Nephron (organoid): ENCODE measurements at regions not wholly inside any gene's neighbourhood (a gene's known extent, or its start where the extent isn't known, plus 50 kb on each side); places are given as distances from the start of the nearest gene placed in this dataset.

Experiments used
- H3K27ac Mint-ChIP-seq, 3 experiments: 2 replicates each; pipeline ENCODE4 v1.8.0; 2020; ENCODE audit warnings: mixed read lengths in 3 of 3, mild to moderate bottlenecking in 2 of 3, moderate library complexity in 1 of 3
- H3K27me3 Mint-ChIP-seq: 2 replicates; pipeline ENCODE4 v1.8.0; 2021; ENCODE audit warnings: low read depth, mild to moderate bottlenecking, moderate library complexity, mixed read lengths
- H3K36me3 Mint-ChIP-seq: 2 replicates; pipeline ENCODE4 v1.8.0; 2020; ENCODE audit warnings: low read depth, mixed read lengths
- H3K4me1 Mint-ChIP-seq: 2 replicates; pipeline ENCODE4 v1.8.0; 2020; ENCODE audit warnings: mixed read lengths
- H3K4me3 Mint-ChIP-seq, 3 experiments: 2 replicates each; pipeline ENCODE4 v1.8.0; 2020; ENCODE audit warnings: mild to moderate bottlenecking in 3 of 3, mixed read lengths in 3 of 3, moderate library complexity in 2 of 3
- H3K9me3 Mint-ChIP-seq: 2 replicates; pipeline ENCODE4 v1.8.0; 2020; ENCODE audit warnings: mixed read lengths
- CTCF ChIP-seq, 3 experiments: fragments of 200-600 bp; sonication (generic); IDR thresholded peaks; one replicate each; pipeline ENCODE4 v1.5.0; 2021; ENCODE audit warnings: antibody characterized with exemption in 3 of 3; ENCODE audit not compliant: unreplicated experiment in 3 of 3

GRCh38 chr2:16508490-16508851, 157.2 kb downstream of the CYRIA start:
- no peaks in the 10 kb centered on the region for H3K36me3 Mint-ChIP-seq
- no peak overlapping the region for H3K27ac Mint-ChIP-seq

GRCh38 chr2:16507655-16508489, 157.8 kb downstream of the CYRIA start:
- peak overlapping the region; percentile 43 to 68 (median 67) for H3K4me3 Mint-ChIP-seq
- peaks cover 16% of the 10 kb centered on the region for H3K4me1 Mint-ChIP-seq
- no peaks in the 10 kb centered on the region for H3K36me3 Mint-ChIP-seq
- H3K27ac Mint-ChIP-seq, result no peak overlapping the region
- H3K27me3 Mint-ChIP-seq, result peaks cover 57% of the 10 kb centered on the region
- H3K9me3 Mint-ChIP-seq, result no peaks in the 10 kb centered on the region
- TF ChIP-seq CTCF (IDR thresholded peaks at IDR 0.05; ENCODE audit: unreplicated experiment in 3 of 3), result peak; percentile 82 to 90 (median 82)

More at GRCh38 chr2:16508490-16508851, 157.2 kb downstream of the CYRIA start:
- Mint-ChIP-seq H3K9me3 (no peaks in the 10 kb centered on the region), H3K4me1 (peaks cover 16% of the 10 kb centered on the region), H3K27me3 (peaks cover 57% of the 10 kb centered on the region), H3K4me3 (peak overlapping the region; percentile 43 to 67 (median 56))
- peak in 1 of 3 experiments; percentile 6 for TF ChIP-seq CTCF (IDR thresholded peaks at IDR 0.05; ENCODE audit: unreplicated experiment in 3 of 3)

GRCh38 chr2:16506366-16506765, 159.3 kb downstream of the CYRIA start:
- Mint-ChIP-seq H3K9me3 (no peaks in the 10 kb centered on the region), H3K27me3 (peaks cover 46% of the 10 kb centered on the region), H3K36me3 (no peaks in the 10 kb centered on the region), H3K4me1 (peaks cover 16% of the 10 kb centered on the region), H3K4me3 (no peak overlapping the region), H3K27ac (no peak overlapping the region)
- no peak for TF ChIP-seq CTCF (IDR thresholded peaks at IDR 0.05; ENCODE audit: unreplicated experiment in 3 of 3)

DNA sequence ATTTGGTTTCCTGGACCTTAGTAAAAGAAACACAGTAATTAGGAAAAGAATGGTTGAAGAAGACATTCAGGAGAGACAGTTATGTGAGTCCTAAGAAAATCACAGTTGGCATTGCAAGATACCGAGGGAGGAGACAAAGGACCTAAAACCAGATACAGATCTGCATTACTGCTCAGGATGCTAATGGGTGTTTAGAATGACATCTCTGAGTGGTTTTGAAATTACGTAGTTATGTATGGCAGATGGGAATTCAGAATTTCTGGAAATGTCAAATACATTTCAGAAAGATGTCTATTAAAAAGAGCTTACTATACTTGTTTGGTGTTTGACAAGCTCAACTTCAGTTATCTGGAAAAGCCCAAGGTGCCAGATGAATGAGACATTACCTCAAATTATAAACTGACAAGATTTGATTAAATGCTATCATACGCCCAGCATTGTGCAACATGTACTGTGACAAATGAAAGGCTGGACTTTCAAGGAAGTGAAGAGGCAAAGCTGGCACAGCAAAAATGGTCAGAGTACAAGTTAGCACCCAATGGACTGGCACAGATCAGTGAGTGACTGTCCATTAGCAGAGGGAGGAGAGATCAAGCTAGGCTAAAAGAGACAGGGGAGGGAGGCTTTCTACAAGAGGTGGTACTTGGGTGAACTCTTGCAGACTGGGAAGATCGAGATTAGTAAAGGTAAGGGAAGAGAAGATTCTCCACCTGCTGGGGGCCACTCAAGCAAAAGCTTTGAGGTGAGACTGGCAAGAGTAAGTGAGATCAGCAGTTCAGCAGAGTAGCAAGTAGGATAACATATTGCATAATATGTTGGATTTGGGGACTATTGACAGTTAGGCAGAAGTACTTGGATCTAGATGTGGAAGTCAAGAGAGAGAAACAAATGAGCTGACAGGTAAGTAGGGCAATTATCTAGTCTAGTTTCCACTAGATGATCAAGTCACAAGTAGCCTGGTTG, 168.9 kb downstream of the CYRIA start:
- Mint-ChIP-seq H3K27ac (no peak overlapping the region), H3K4me1 (no peaks in the 10 kb centered on the region), H3K4me3 (no peak overlapping the region), H3K36me3 (no peaks in the 10 kb centered on the region), H3K9me3 (no peaks in the 10 kb centered on the region), H3K27me3 (peaks cover 5% of the 10 kb centered on the region)
- no peak for TF ChIP-seq CTCF (IDR thresholded peaks at IDR 0.05; ENCODE audit: unreplicated experiment in 3 of 3)

DNA sequence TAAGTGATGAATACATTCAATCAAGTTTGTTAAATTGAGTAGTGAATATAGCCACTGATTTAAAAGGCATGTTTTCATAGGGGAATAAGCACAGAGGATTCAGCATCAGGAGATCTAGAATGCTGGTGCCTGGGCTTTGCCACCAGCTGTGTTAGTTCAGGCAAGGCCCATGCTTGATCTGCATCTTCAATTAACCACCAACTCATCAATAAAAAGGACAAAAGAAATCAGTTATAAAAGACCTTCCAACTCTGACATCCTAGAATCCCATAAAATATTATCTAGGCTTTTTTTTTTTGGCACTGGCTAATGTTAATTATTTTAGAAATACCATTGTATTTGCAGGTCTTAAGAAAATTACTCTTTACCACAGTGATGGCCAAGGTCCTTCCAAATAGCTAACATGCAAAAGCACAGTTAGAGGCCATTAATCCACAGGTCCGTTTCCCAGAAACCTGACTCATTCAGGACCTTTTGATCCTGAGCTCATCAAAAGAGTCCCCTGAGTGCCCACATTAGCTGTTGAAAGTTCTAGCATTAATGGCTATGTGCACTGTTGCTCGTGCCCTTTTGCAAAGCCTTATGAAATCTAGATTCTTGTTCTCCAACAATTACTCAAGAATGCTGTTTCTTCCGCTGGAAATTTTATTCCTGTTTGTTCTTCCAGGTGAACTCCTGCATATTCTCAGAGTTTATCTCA, 170.0 kb downstream of the CYRIA start:
- H3K4me1 Mint-ChIP-seq, result no peaks in the 10 kb centered on the region
- H3K9me3 Mint-ChIP-seq, result no peaks in the 10 kb centered on the region
- no peaks in the 10 kb centered on the region for H3K36me3 Mint-ChIP-seq
- H3K27ac Mint-ChIP-seq, result no peak overlapping the region
- H3K27me3 Mint-ChIP-seq, result peaks cover 10% of the 10 kb centered on the region
- no peak overlapping the region for H3K4me3 Mint-ChIP-seq
- TF ChIP-seq CTCF (IDR thresholded peaks at IDR 0.05; ENCODE audit: unreplicated experiment in 3 of 3), result no peak
